ENCODE measurements at regions not wholly inside any gene's neighbourhood (a gene's known extent, or its start where the extent isn't known, plus 50 kb on each side); places are given as distances from the start of the nearest gene placed in this dataset.

DNA sequence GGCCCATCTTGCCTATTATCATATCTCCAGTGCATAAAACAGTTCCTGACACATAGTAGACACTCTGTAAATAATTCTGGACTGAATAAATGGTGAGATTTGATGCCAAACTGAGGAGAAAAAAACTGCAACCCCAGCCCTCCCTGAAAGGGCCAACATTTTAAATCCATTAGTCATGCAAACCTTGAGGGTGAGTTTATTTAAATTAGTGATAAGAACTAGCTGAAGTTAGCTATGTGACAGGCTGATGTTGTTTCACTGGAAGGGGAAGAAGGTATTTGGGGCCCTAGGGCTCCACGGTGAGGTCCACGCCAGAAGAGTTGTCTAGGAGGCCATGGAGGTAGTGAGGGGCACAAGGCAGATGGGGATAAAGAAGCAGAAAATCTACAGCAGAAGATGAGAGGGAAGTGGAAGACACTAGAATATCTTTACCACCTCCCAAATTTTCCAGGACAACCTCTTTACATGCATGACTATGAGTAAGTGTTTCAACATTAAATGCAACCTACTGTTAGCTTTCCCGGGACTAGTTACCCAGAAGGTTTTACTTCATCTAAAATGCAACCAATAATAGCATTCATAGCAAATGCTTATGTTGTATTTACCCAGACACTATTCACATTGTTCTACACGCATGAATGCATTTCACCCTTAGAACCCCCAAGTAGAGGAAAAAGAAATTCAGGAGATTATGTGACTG lies 183.2 kb upstream of the LYZL1 start:
- TF ChIP-seq, protein P1, sequence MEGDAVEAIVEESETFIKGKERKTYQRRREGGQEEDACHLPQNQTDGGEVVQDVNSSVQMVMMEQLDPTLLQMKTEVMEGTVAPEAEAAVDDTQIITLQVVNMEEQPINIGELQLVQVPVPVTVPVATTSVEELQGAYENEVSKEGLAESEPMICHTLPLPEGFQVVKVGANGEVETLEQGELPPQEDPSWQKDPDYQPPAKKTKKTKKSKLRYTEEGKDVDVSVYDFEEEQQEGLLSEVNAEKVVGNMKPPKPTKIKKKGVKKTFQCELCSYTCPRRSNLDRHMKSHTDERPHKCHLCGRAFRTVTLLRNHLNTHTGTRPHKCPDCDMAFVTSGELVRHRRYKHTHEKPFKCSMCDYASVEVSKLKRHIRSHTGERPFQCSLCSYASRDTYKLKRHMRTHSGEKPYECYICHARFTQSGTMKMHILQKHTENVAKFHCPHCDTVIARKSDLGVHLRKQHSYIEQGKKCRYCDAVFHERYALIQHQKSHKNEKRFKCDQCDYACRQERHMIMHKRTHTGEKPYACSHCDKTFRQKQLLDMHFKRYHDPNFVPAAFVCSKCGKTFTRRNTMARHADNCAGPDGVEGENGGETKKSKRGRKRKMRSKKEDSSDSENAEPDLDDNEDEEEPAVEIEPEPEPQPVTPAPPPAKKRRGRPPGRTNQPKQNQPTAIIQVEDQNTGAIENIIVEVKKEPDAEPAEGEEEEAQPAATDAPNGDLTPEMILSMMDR (IDR thresholded peaks at IDR 0.05) = no peak
- TF ChIP-seq EP300 (IDR thresholded peaks at IDR 0.05) (no peak), POLR2A (IDR thresholded peaks at IDR 0.05) (no peak)
